Pancreas (tissue), 10 donors: ENCODE measurements at regions not wholly inside any gene's neighbourhood (a gene's known extent, or its start where the extent isn't known, plus 50 kb on each side); places are given as distances from the start of the nearest gene placed in this dataset.

Experiments
- ATAC-seq, 4 donors: fragments of 200-7000 bp; cut with Tn5 transposase; one replicate each; pipeline versions ENCODE4 v1.8.0 to v1.9.1; 2020; ENCODE audit warnings: mild to moderate bottlenecking in 4 of 4, moderate library complexity in 4 of 4
- DNase-seq, 6 donors: peaks; one replicate each; pipeline ENCODE4 v3.0.0-alpha.2; 2020
- FAIRE-seq: peaks from 2 replicates; lab custom pipeline; 2012; peaks lifted over from hg19 to GRCh38; lab: Jason Lieb, UNC
- H3K27ac ChIP-seq, 4 donors: fragments of 200-600 bp; sonication (generic); 1 replicate in 3 of 4; 2 replicates in 1 of 4; pipeline versions ENCODE4 v1.5.0 to v1.8.0; 2020
- H3K27me3 ChIP-seq, 4 donors: fragments of 200-600 bp; one replicate each; pipeline ENCODE4 v1.8.0; 2021
- H3K36me3 ChIP-seq, 3 donors: fragments of 200-600 bp; sonication (generic) in 1 of 3; one replicate each; pipeline versions ENCODE4 v1.5.0 to v1.8.0; 2020 to 2021
- H3K4me1 ChIP-seq, 3 donors: fragments of 200-600 bp; one replicate each; pipeline ENCODE4 v1.8.0; 2021
- H3K4me3 ChIP-seq, 4 donors: fragments of 200-600 bp; sonication (generic) in 2 of 4; one replicate each; pipeline versions ENCODE4 v1.5.0 to v1.8.0; 2020 to 2021
- H3K9me3 ChIP-seq, 4 donors: fragments of 200-600 bp; one replicate each; pipeline ENCODE4 v1.8.0; 2021
- WGBS, 2 donors: extraction: QIAGEN DNeasy Blood & Tissue Kit; methylation state at CpG; one replicate each; pipeline ENCODE4 v1.1.7; 2013; 5-methylcytosine and 5-hydroxymethylcytosine counted together
- intact Hi-C, 3 donors: fragments of 100-400 bp; cut with DNase I; formaldehyde crosslinking; loops; one replicate each; pipeline versions ENCODE4 v1.11.1 to v1.14.2; 2022
- microRNA-seq, 2 donors: library from miRNA; unstranded; fragments of <30 nt; microRNA quantifications; one replicate each; pipeline versions ENCODE4 to v1.1.0, GENCODE V29; 2019 to 2020
- TF ChIP-seq, protein P1 (sequence below), 4 donors: fragments of 200-600 bp; sonication (generic) in 3 of 4; IDR thresholded peaks; one replicate each; pipeline versions ENCODE4 v1.5.0 to v1.8.0; 2021; ENCODE audit warnings: antibody characterized with exemption in 4 of 4
- donor health status: healthy with polysubstance abuse.
- donor health status: DM: no; HTN: no; CAD: no; lungs with moderate emphysema.
- donor health status: DM: no; HTN: no; CAD: no.
- donor health status: control.
- donor health status: control.
- donor health status: Bipolar disorder and iron deficiency.
- donor health status: DM: yes; HTN: yes; CAD: no.
- donor health status: DM: no; HTN: no; CAD: no.
- donor health status: DM: no; HTN: no; CAD: no.
- donor health status: DM: yes; HTN: yes; CAD: no.

DNA sequence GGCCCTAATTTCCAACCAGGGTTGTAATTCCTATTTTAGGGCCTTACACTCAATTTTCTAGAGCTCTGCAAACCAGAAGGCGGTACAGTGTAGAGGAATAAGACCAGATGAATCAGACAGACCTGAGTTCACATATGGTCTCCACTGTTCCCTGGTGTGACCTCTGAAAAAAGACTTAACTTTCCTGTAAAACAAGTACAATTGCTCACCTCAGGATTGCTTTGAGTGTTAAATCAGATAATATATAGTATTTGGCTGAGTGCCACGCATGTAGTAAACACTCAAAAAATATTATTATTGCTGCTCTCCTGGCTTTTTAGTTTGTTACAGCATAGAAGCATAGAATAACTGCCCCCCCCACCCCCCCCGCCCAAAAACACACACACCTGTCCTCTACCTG, 51.0 kb upstream of the STT3B start:
- TF ChIP-seq, protein P1, sequence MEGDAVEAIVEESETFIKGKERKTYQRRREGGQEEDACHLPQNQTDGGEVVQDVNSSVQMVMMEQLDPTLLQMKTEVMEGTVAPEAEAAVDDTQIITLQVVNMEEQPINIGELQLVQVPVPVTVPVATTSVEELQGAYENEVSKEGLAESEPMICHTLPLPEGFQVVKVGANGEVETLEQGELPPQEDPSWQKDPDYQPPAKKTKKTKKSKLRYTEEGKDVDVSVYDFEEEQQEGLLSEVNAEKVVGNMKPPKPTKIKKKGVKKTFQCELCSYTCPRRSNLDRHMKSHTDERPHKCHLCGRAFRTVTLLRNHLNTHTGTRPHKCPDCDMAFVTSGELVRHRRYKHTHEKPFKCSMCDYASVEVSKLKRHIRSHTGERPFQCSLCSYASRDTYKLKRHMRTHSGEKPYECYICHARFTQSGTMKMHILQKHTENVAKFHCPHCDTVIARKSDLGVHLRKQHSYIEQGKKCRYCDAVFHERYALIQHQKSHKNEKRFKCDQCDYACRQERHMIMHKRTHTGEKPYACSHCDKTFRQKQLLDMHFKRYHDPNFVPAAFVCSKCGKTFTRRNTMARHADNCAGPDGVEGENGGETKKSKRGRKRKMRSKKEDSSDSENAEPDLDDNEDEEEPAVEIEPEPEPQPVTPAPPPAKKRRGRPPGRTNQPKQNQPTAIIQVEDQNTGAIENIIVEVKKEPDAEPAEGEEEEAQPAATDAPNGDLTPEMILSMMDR (IDR thresholded peaks at IDR 0.05), result no peak
- 81 to 82% methylated on average over 3 of the region's 3 CpGs for WGBS, 2 donors
- H3K36me3 ChIP-seq, result no peaks in the 10 kb centered on the region
- no peak overlapping the region for H3K4me3 ChIP-seq
- H3K4me1 ChIP-seq, result no peaks in the 10 kb centered on the region
- H3K27ac ChIP-seq, result no peak overlapping the region
- no peaks in the 10 kb centered on the region for H3K27me3 ChIP-seq
- intact Hi-C loops, result no loop called here
- DNase-seq (no peak), ATAC-seq (no peak), FAIRE-seq (no peak)
- H3K9me3 ChIP-seq, result no peaks in the 10 kb centered on the region

DNA sequence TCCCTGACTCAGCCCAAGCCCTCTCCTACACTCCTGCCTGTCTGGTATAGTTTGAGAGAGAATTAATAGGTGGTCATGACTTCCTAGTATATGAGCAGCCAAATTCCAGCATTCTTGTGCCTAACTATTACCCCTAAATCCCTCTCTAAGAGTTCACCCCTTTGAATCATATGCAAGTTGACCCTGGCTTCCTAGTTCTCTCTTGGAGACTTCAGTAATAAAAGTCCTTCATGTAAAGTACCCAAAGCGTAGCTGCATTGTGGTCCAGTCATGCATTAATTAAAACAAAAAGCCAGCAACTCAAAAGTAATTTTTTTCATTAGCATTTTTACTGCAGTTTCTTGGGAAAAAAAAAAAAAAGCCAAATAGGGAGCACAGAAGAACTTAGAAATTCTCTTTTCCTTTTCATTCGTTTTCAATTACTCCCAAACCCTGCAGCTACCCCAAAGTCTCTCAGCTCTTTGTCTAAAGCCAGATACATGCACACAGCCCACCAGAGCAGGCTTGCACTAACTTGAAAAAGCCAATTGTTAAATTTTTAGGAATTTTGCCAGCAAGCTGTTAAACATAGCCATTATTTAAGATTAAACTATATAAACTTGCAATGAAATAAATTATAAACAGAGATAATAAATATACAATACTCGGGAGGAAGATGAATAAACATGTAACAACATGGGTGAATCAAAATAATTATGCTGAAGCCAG, 50.1 kb upstream of the STT3B start:
- DNase-seq (no peak), FAIRE-seq (no peak), ATAC-seq (no peak)
- H3K27me3 ChIP-seq, result no peaks in the 10 kb centered on the region
- no peaks in the 10 kb centered on the region for H3K36me3 ChIP-seq
- TF ChIP-seq, protein P1 (IDR thresholded peaks at IDR 0.05), result no peak
- 54 to 65% methylated on average over 3 of the region's 3 CpGs for WGBS, 2 donors
- intact Hi-C loops, result no loop called here
- no peak overlapping the region for H3K4me3 ChIP-seq
- no peaks in the 10 kb centered on the region for H3K4me1 ChIP-seq
- H3K27ac ChIP-seq, result no peak overlapping the region
- H3K9me3 ChIP-seq, result no peaks in the 10 kb centered on the region

Small RNAs in the stretch of these regions (microRNA-seq; reads per million reads assigned to microRNA genes)
- gene MIR466, result 0.39 to 0.88 reads per million in 2 donors
